ENCODE measurements at regions not wholly inside any gene's neighbourhood (a gene's known extent, or its start where the extent isn't known, plus 50 kb on each side); places are given as distances from the start of the nearest gene placed in this dataset.

GRCh38 chr11:127726367-127726766 is 725.8 kb upstream of the KIRREL3 start:
- TF ChIP-seq, protein P1, sequence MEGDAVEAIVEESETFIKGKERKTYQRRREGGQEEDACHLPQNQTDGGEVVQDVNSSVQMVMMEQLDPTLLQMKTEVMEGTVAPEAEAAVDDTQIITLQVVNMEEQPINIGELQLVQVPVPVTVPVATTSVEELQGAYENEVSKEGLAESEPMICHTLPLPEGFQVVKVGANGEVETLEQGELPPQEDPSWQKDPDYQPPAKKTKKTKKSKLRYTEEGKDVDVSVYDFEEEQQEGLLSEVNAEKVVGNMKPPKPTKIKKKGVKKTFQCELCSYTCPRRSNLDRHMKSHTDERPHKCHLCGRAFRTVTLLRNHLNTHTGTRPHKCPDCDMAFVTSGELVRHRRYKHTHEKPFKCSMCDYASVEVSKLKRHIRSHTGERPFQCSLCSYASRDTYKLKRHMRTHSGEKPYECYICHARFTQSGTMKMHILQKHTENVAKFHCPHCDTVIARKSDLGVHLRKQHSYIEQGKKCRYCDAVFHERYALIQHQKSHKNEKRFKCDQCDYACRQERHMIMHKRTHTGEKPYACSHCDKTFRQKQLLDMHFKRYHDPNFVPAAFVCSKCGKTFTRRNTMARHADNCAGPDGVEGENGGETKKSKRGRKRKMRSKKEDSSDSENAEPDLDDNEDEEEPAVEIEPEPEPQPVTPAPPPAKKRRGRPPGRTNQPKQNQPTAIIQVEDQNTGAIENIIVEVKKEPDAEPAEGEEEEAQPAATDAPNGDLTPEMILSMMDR (conservative IDR thresholded peaks at IDR 0.05; ENCODE audit: low read length): no peak
- TF ChIP-seq EZH2phosphoT487 (IDR thresholded peaks at IDR 0.05; ENCODE audit: borderline replicate concordance, low read depth, low read length): no peak
